H1 (cell line): ENCODE measurements at regions not wholly inside any gene's neighbourhood (a gene's known extent, or its start where the extent isn't known, plus 50 kb on each side); places are given as distances from the start of the nearest gene placed in this dataset.

Source experiments
- CTCF ChIA-PET: fragments of 300-600 bp; sonication (Branson Sonifier 250); formaldehyde crosslinking; loops from one replicate; lab custom pipeline; 2021; ENCODE audit not compliant: partially characterized antibody; lab: Charles Lee
- POLR2A ChIA-PET: fragments of 300-600 bp; sonication (Branson Sonifier 250); formaldehyde crosslinking; loops from one replicate; lab custom pipeline; 2021; ENCODE audit warnings: inconsistent platforms; ENCODE audit not compliant: partially characterized antibody; lab: Charles Lee
- DNase-seq, 2 experiments: peaks; one replicate each; pipeline versions ENCODE4 v3.0.0 to v3.0.0-alpha.2; 2010 to 2022; ENCODE audit warnings: low spot score in 2 of 2, low read depth in 1 of 2, mixed read lengths in 1 of 2
- FAIRE-seq: peaks from 2 replicates; lab custom pipeline; 2011; peaks lifted over from hg19 to GRCh38; lab: Jason Lieb, UNC
- H2AFZ ChIP-seq: 2 replicates; pipeline ENCODE4 v1.8.1; 2012; ENCODE audit warnings: low read length, inconsistent platforms
- H2AK5ac ChIP-seq: 2 replicates; pipeline ENCODE4 v1.6.1; 2013; ENCODE audit warnings: low read depth, low read length
- H2BK120ac ChIP-seq: replicated peaks from 2 replicates; pipeline ENCODE3; 2013; ENCODE audit warnings: low read depth, low read length, inconsistent platforms
- H2BK12ac ChIP-seq: 2 replicates; pipeline ENCODE4 v1.6.1; 2013; ENCODE audit warnings: low read depth, low read length
- H2BK15ac ChIP-seq: 2 replicates; pipeline ENCODE4 v1.6.1; 2013; ENCODE audit warnings: low read length
- H2BK20ac ChIP-seq: 2 replicates; pipeline ENCODE4 v1.6.1; 2013; ENCODE audit warnings: low read length
- H2BK5ac ChIP-seq: 2 replicates; pipeline ENCODE4 v1.6.1; 2013; ENCODE audit warnings: low read depth, low read length
- H3K14ac ChIP-seq: 2 replicates; pipeline ENCODE4 v1.6.1; 2013; ENCODE audit warnings: inconsistent platforms; ENCODE audit not compliant: insufficient read length
- H3K18ac ChIP-seq: 2 replicates; pipeline ENCODE4 v1.6.1; 2013; ENCODE audit warnings: low read length; ENCODE audit errors: extremely low read depth
- H3K23ac ChIP-seq: 2 replicates; pipeline ENCODE4 v1.6.1; 2013; ENCODE audit warnings: inconsistent platforms; ENCODE audit not compliant: insufficient read length
- H3K23me2 ChIP-seq: 2 replicates; pipeline ENCODE4 v1.6.1; 2013; ENCODE audit warnings: low read depth, low read length
- H3K27ac ChIP-seq: 2 replicates; pipeline ENCODE4 v1.6.1; 2011; ENCODE audit warnings: low read depth, low read length, inconsistent platforms
- H3K27me3 ChIP-seq, 4 experiments: replicated peaks in 1 of 4; 1 replicate in 1 of 4; 2 replicates in 3 of 4; pipeline versions ENCODE4 v1.6.1 to v1.8.1; 2011 to 2013; ENCODE audit warnings: low read length in 3 of 4, mild to moderate bottlenecking in 3 of 4, inconsistent platforms in 2 of 4, mixed read lengths in 2 of 4, moderate library complexity in 1 of 4; ENCODE audit not compliant: control insufficient read depth in 3 of 4, insufficient read depth in 3 of 4; ENCODE audit errors: extremely low read depth in 1 of 4
- H3K36me3 ChIP-seq, 4 experiments: 2 replicates each; pipeline versions ENCODE4 v1.6.1 to v1.8.1; 2011 to 2013; ENCODE audit warnings: mild to moderate bottlenecking in 4 of 4, low read length in 3 of 4, moderate library complexity in 2 of 4, control low read depth in 1 of 4, inconsistent platforms in 1 of 4; ENCODE audit not compliant: insufficient read depth in 4 of 4, control insufficient read depth in 2 of 4
- H3K4ac ChIP-seq: replicated peaks from 2 replicates; pipeline ENCODE3; 2013; ENCODE audit warnings: low read length, low read depth, mixed read lengths, inconsistent platforms; ENCODE audit not compliant: insufficient read length
- H3K4me1 ChIP-seq, 4 experiments: replicated peaks in 1 of 4; 1 replicate in 1 of 4; 2 replicates in 3 of 4; pipeline versions ENCODE4 v1.6.1 to v1.8.1; 2011 to 2013; ENCODE audit warnings: low read length in 3 of 4, inconsistent platforms in 2 of 4, mixed read lengths in 1 of 4; ENCODE audit not compliant: insufficient read depth in 4 of 4, control insufficient read depth in 3 of 4
- H3K4me2 ChIP-seq, 2 experiments: 2 replicates each; pipeline versions ENCODE4 v1.6.1 to v1.8.1; 2011 to 2013; ENCODE audit warnings: low read depth in 2 of 2, low read length in 2 of 2, control low read depth in 1 of 2, inconsistent platforms in 1 of 2, mild to moderate bottlenecking in 1 of 2; ENCODE audit not compliant: insufficient read depth in 1 of 2
- H3K4me3 ChIP-seq, 4 experiments: fragments of 200-600, 300-600 bp in 1 of 4; sonication (generic), shearing (Covaris generic), sonication (Bioruptor Twin) in 1 of 4; 2 replicates each; pipeline versions ENCODE4 v1.5.1 to v1.8.1; 2011 to 2016; ENCODE audit warnings: low read length in 4 of 4, low read depth in 3 of 4, control low read depth in 2 of 4, inconsistent platforms in 2 of 4, mild to moderate bottlenecking in 2 of 4, mixed read lengths in 1 of 4, moderate library complexity in 1 of 4; ENCODE audit not compliant: insufficient read depth in 2 of 4; ENCODE audit errors: extremely low read depth in 1 of 4
- H3K56ac ChIP-seq: replicated peaks from 2 replicates; pipeline ENCODE3; 2013; ENCODE audit warnings: low read depth, mild to moderate bottlenecking, mixed read lengths, low read length, inconsistent platforms; ENCODE audit not compliant: insufficient read length
- H3K79me1 ChIP-seq: 2 replicates; pipeline ENCODE4 v1.6.1; 2013; ENCODE audit warnings: low read depth, low read length, control low read depth
- H3K79me2 ChIP-seq, 2 experiments: 2 replicates each; pipeline versions ENCODE4 v1.6.1 to v1.8.1; 2012 to 2013; ENCODE audit warnings: low read length in 2 of 2, mild to moderate bottlenecking in 2 of 2, inconsistent platforms in 1 of 2; ENCODE audit not compliant: insufficient read depth in 2 of 2, control insufficient read depth in 1 of 2
- H3K9ac ChIP-seq, 4 experiments: replicated peaks in 1 of 4; 1 replicate in 1 of 4; 2 replicates in 3 of 4; pipeline versions ENCODE4 v1.6.1 to v1.8.1; 2011 to 2013; ENCODE audit warnings: low read depth in 3 of 4, low read length in 3 of 4, control low read depth in 2 of 4, mild to moderate bottlenecking in 2 of 4, moderate library complexity in 2 of 4, inconsistent platforms in 1 of 4; ENCODE audit errors: extremely low read depth in 1 of 4
- H3K9me3 ChIP-seq, 2 experiments: 2 replicates each; pipeline versions ENCODE4 v1.6.1 to v1.8.1; 2012 to 2013; ENCODE audit warnings: mild to moderate bottlenecking in 2 of 2, moderate library complexity in 2 of 2, control low read depth in 1 of 2, inconsistent platforms in 1 of 2, low read depth in 1 of 2, low read length in 1 of 2, mixed read lengths in 1 of 2; ENCODE audit not compliant: insufficient read depth in 2 of 2
- H4K20me1 ChIP-seq, 2 experiments: replicated peaks in 1 of 2; 2 replicates each; pipeline versions ENCODE3 to v1.8.1; 2011 to 2013; ENCODE audit warnings: inconsistent platforms in 2 of 2, low read length in 2 of 2, mild to moderate bottlenecking in 1 of 2; ENCODE audit not compliant: insufficient read depth in 2 of 2, control insufficient read depth in 1 of 2
- H4K5ac ChIP-seq: 2 replicates; pipeline ENCODE4 v1.6.1; 2013; ENCODE audit warnings: low read length, low read depth, mixed read lengths, inconsistent platforms; ENCODE audit not compliant: insufficient read length
- H4K8ac ChIP-seq: 2 replicates; pipeline ENCODE4 v1.8.0; 2013; ENCODE audit warnings: mild to moderate bottlenecking, moderate library complexity, low read length, inconsistent platforms; ENCODE audit not compliant: insufficient read depth; ENCODE audit errors: extremely low read depth
- H4K91ac ChIP-seq: replicated peaks from 2 replicates; pipeline ENCODE3; 2013; ENCODE audit warnings: low read length, mixed read lengths, inconsistent platforms; ENCODE audit not compliant: insufficient read length
- CREB1 ChIP-seq: IDR thresholded peaks from 2 replicates; pipeline ENCODE4 v1.6.1; 2012; ENCODE audit warnings: inconsistent platforms
- CTCF ChIP-seq, 3 experiments: IDR thresholded peaks; 1 replicate in 2 of 3; 2 replicates in 1 of 3; pipeline versions ENCODE4 v1.5.1 to v1.6.1; 2011; ENCODE audit warnings: low read length in 3 of 3, mild to moderate bottlenecking in 3 of 3, inconsistent platforms in 2 of 3, low read depth in 1 of 3, moderate library complexity in 1 of 3; ENCODE audit not compliant: insufficient read depth in 1 of 3; ENCODE audit errors: control extremely low read depth in 1 of 3
- KDM5A ChIP-seq: fragments of 200-600 bp; IDR thresholded peaks from 2 replicates; pipeline ENCODE4 v1.7.1; 2012; ENCODE audit warnings: mild to moderate bottlenecking, low read length, inconsistent platforms, mixed read lengths
- RAD21 ChIP-seq, 2 experiments: IDR thresholded peaks in 1 of 2; conservative IDR thresholded peaks in 1 of 2; 2 replicates each; pipeline ENCODE4 v1.6.1; 2011; ENCODE audit warnings: low read depth in 2 of 2, low read length in 2 of 2, improper control_type of control experiment in 1 of 2, inconsistent platforms in 1 of 2, mild to moderate bottlenecking in 1 of 2, moderate library complexity in 1 of 2
- RFX5 ChIP-seq: IDR thresholded peaks from 2 replicates; pipeline ENCODE4 v1.6.1; 2011; ENCODE audit warnings: low read depth, low read length, improper control_type of control experiment, borderline replicate concordance
- SAP30 ChIP-seq: fragments of 300-600 bp; sonication (generic); IDR thresholded peaks from 2 replicates; pipeline ENCODE4 v1.7.1; 2012; ENCODE audit warnings: low read length, moderate library complexity, mild to moderate bottlenecking, inconsistent platforms; ENCODE audit not compliant: insufficient read depth, insufficient replicate concordance
- YY1 ChIP-seq: IDR thresholded peaks from 2 replicates; pipeline ENCODE4 v1.6.1; 2011; ENCODE audit warnings: low read depth, mild to moderate bottlenecking, low read length
- WGBS, 2 experiments: shearing (Covaris generic) in 1 of 2; methylation state at CpG; one replicate each; pipeline versions ENCODE4 v1.1.6 to v1.1.7; 2013 to 2015; ENCODE audit warnings: low lambda C conversion rate in 2 of 2, mixed read lengths in 2 of 2, inconsistent platforms in 1 of 2, low coverage in 1 of 2, missing lambda C conversion rate in 1 of 2; ENCODE audit not compliant: insufficient replicate concordance in 2 of 2, insufficient coverage in 1 of 2, insufficient read length in 1 of 2; ENCODE audit errors: extremely low coverage in 1 of 2, missing lambda C conversion rate in 1 of 2; 5-methylcytosine and 5-hydroxymethylcytosine counted together

GRCh38 chr3:8324747-8325146, 176.9 kb upstream of the LMCD1 start:
- H2AK5ac ChIP-seq, result no peak overlapping the region
- 81% methylated on average over 3 of the region's 3 CpGs; no CpG with 5 or more reads in 1 of the 2 experiments for WGBS, 2 experiments
- H3K23me2 ChIP-seq, result no peaks in the 10 kb centered on the region
- H3K79me2 ChIP-seq, result no peaks in the 10 kb centered on the region
- no peaks in the 10 kb centered on the region for H3K36me3 ChIP-seq
- H4K20me1 ChIP-seq, result no peaks in the 10 kb centered on the region
- H2BK15ac ChIP-seq, result no peak overlapping the region
- H2BK12ac ChIP-seq, result no peak overlapping the region
- H3K9me3 ChIP-seq, result peaks cover 0 to 4% of the 10 kb centered on the region in 2 experiments; a peak in 2 of 4 replicates
- H3K23ac ChIP-seq, result no peak overlapping the region
- H3K14ac ChIP-seq, result no peak overlapping the region
- H2AFZ ChIP-seq, result no peak overlapping the region
- H4K5ac ChIP-seq, result no peak overlapping the region
- no peak overlapping the region for H3K9ac ChIP-seq
- H2BK5ac ChIP-seq, result no peak overlapping the region
- H4K8ac ChIP-seq, result no peak overlapping the region
- no peak overlapping the region for H3K56ac ChIP-seq
- H4K91ac ChIP-seq, result no peak overlapping the region
- H3K27ac ChIP-seq, result no peak overlapping the region
- H3K79me1 ChIP-seq, result no peaks in the 10 kb centered on the region
- ChIA-PET CTCF (interaction anchor here (0.5 to 3.2 kb wide), 19 partner anchors 12 to 1843 kb away, joined by 3 to 86 read pairs (median 3); no protein-coding TSS in a partner anchor), POLR2A (interaction anchor here (0.7 to 0.8 kb wide), 2 partner anchors 90 to 1313 kb away, joined by 3 to 4 read pairs; no protein-coding TSS in a partner anchor)
- no peak overlapping the region for H2BK120ac ChIP-seq
- no peak overlapping the region for H2BK20ac ChIP-seq
- peaks cover 6 to 11% (median 7%) of the 10 kb centered on the region in 4 experiments; a peak in 6 of 7 replicates for H3K4me1 ChIP-seq
- peak; percentile 45 for FAIRE-seq
- peak in 1 of 2 experiments; percentile 68 for DNase-seq
- no peak overlapping the region for H3K18ac ChIP-seq
- no peak overlapping the region for H3K4me3 ChIP-seq
- H3K4me2 ChIP-seq, result no peak overlapping the region
- no peaks in the 10 kb centered on the region for H3K27me3 ChIP-seq
- H3K4ac ChIP-seq, result no peak overlapping the region
- TF ChIP-seq YY1, result no peak
- peak; percentile 67 to 85 (median 78) for TF ChIP-seq CTCF (IDR thresholded peaks at IDR 0.05; ENCODE audit: control extremely low read depth in 1 of 3, insufficient read depth in 1 of 3, low read depth in 1 of 3, low read length in 3 of 3)
- no peak for TF ChIP-seq RFX5
- no peak for TF ChIP-seq KDM5A
- TF ChIP-seq CREB1, result no peak
- TF ChIP-seq RAD21 (IDR thresholded peaks at IDR 0.05 in 1 of 2, conservative IDR thresholded peaks at IDR 0.05 in 1 of 2; ENCODE audit: low read depth in 2 of 2, low read length in 2 of 2), result peak; percentile 76
- no peak for TF ChIP-seq SAP30
